ENCODE measurements at regions not wholly inside any gene's neighbourhood (a gene's known extent, or its start where the extent isn't known, plus 50 kb on each side); places are given as distances from the start of the nearest gene placed in this dataset.

GRCh38 chr13:86765462-86765861, 905.7 kb upstream of the SLITRK5 start:
- no peak for TF ChIP-seq REST (IDR thresholded peaks at IDR 0.05; ENCODE audit: insufficient read depth in 1 of 2, low read depth in 2 of 2, low read length in 2 of 2)
- TF ChIP-seq FOXP2 (optimal IDR thresholded peaks at IDR 0.05; ENCODE audit: borderline replicate concordance, extremely low read depth, extremely low read length, insufficient read depth): no peak
- no peak for TF ChIP-seq POLR2AphosphoS5 (IDR thresholded peaks at IDR 0.05; ENCODE audit: low read depth, low read length)
- TF ChIP-seq SIN3A (IDR thresholded peaks at IDR 0.05; ENCODE audit: borderline replicate concordance, insufficient read depth, low read length): no peak
- TF ChIP-seq TAF1 (IDR thresholded peaks at IDR 0.05; ENCODE audit: borderline replicate concordance, insufficient read depth, low read length): no peak

GRCh38 chr13:86788616-86789015, 882.6 kb upstream of the SLITRK5 start:
- TF ChIP-seq POLR2AphosphoS5 (IDR thresholded peaks at IDR 0.05; ENCODE audit: low read depth, low read length) (no peak), FOXP2 (optimal IDR thresholded peaks at IDR 0.05; ENCODE audit: borderline replicate concordance, extremely low read depth, extremely low read length, insufficient read depth) (no peak), SIN3A (IDR thresholded peaks at IDR 0.05; ENCODE audit: borderline replicate concordance, insufficient read depth, low read length) (no peak), TAF1 (IDR thresholded peaks at IDR 0.05; ENCODE audit: borderline replicate concordance, insufficient read depth, low read length) (no peak), REST (IDR thresholded peaks at IDR 0.05; ENCODE audit: insufficient read depth in 1 of 2, low read depth in 2 of 2, low read length in 2 of 2) (no peak)

- TF ChIP-seq POLR2AphosphoS5 (IDR thresholded peaks at IDR 0.05; ENCODE audit: low read depth, low read length) (no peak), FOXP2 (optimal IDR thresholded peaks at IDR 0.05; ENCODE audit: borderline replicate concordance, extremely low read depth, extremely low read length, insufficient read depth) (no peak), SIN3A (IDR thresholded peaks at IDR 0.05; ENCODE audit: borderline replicate concordance, insufficient read depth, low read length) (no peak), TAF1 (IDR thresholded peaks at IDR 0.05; ENCODE audit: borderline replicate concordance, insufficient read depth, low read length) (no peak), REST (IDR thresholded peaks at IDR 0.05; ENCODE audit: insufficient read depth in 1 of 2, low read depth in 2 of 2, low read length in 2 of 2) (no peak)
Observed at GRCh38 chr13:86792153-86792651, 879.0 kb upstream of the SLITRK5 start.

GRCh38 chr13:86795858-86796257, 875.3 kb upstream of the SLITRK5 start:
- TF ChIP-seq REST (IDR thresholded peaks at IDR 0.05; ENCODE audit: insufficient read depth in 1 of 2, low read depth in 2 of 2, low read length in 2 of 2) (no peak), SIN3A (IDR thresholded peaks at IDR 0.05; ENCODE audit: borderline replicate concordance, insufficient read depth, low read length) (no peak), FOXP2 (optimal IDR thresholded peaks at IDR 0.05; ENCODE audit: borderline replicate concordance, extremely low read depth, extremely low read length, insufficient read depth) (no peak), POLR2AphosphoS5 (IDR thresholded peaks at IDR 0.05; ENCODE audit: low read depth, low read length) (no peak), TAF1 (IDR thresholded peaks at IDR 0.05; ENCODE audit: borderline replicate concordance, insufficient read depth, low read length) (no peak)

GRCh38 chr13:86810361-86810760, 860.8 kb upstream of the SLITRK5 start:
- TF ChIP-seq SIN3A (IDR thresholded peaks at IDR 0.05; ENCODE audit: borderline replicate concordance, insufficient read depth, low read length) (no peak), FOXP2 (optimal IDR thresholded peaks at IDR 0.05; ENCODE audit: borderline replicate concordance, extremely low read depth, extremely low read length, insufficient read depth) (no peak), TAF1 (IDR thresholded peaks at IDR 0.05; ENCODE audit: borderline replicate concordance, insufficient read depth, low read length) (no peak), POLR2AphosphoS5 (IDR thresholded peaks at IDR 0.05; ENCODE audit: low read depth, low read length) (no peak), REST (IDR thresholded peaks at IDR 0.05; ENCODE audit: insufficient read depth in 1 of 2, low read depth in 2 of 2, low read length in 2 of 2) (no peak)
